ENCODE measurements at regions not wholly inside any gene's neighbourhood (a gene's known extent, or its start where the extent isn't known, plus 50 kb on each side); places are given as distances from the start of the nearest gene placed in this dataset.

- no peak for DNase-seq
These were observed 85.4 kb upstream of the ACTRT2 start for GRCh38 chr1:2935751-2936390.

- DNase-seq: no peak
These were observed 84.4 kb upstream of the ACTRT2 start for GRCh38 chr1:2936559-2937515.

GRCh38 chr1:2937805-2938204 is 83.5 kb upstream of the ACTRT2 start:
- no peak for DNase-seq

GRCh38 chr1:2939041-2939552 is 82.2 kb upstream of the ACTRT2 start:
- DNase-seq: no peak

DNA sequence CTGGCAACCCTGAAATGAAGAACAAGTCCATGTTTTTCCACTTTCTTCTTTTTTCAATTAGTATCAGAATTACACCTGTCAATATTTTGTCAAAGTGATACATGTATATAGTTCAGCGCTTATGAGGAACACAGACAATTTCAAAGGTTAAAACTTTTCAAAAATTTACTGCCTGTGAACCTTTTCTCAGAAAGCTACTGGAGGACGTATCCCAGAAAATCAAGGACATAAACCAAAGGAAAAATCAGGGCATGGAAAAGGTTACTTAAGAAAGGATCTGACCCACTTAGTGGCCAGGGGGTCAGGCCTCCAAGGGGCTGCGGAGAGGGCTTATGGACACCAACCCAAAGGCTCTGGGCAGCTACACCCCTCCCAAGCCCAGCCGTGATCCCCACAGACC is 81.1 kb upstream of the ACTRT2 start:
- DNase-seq: no peak

- DNase-seq: no peak
These were observed 80.2 kb upstream of the ACTRT2 start for GRCh38 chr1:2941040-2941439.

DNA sequence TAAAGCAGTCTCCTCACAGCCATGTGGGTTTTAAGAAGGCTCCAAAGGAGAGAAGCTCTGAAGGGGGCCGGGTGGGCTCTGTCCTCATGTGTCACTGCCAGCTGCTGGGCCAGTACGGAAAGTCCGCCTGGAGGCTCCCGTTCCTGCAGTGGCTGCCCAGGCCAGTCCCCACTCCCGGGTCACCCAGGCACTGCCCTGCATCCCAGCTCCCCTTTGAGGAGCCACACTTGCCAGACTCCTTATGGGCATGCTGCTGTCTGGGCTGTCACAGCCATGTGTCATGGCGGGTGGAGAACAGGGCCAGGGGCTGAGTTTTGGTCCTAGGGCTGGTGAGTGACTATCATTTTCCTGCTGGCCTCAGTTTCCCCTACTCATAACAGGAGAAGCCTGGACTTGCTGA is 79.4 kb upstream of the ACTRT2 start:
- DNase-seq: no peak

DNA sequence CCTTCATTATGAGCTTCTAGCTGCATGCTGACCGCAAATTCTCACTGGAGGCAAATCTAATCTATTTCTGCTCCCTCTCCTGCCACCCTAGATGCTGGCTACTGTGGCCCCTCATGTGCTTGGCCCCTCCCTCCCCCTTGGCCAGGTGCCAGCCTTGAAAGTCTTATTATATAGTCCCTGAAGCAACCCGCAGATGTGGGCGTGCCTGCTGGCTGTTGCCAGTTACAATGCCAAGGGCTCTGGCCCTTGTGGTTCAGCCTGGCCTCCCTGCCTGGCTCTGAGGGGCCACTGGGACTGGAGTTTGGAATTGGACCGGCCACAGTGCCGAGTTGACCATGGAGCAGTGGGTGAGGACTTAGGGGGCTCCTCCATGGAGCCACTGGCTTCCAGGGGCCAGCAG is 78.9 kb upstream of the ACTRT2 start:
- DNase-seq: no peak

- DNase-seq: no peak
These were observed 77.5 kb upstream of the ACTRT2 start for GRCh38 chr1:2943686-2944260.

DNA sequence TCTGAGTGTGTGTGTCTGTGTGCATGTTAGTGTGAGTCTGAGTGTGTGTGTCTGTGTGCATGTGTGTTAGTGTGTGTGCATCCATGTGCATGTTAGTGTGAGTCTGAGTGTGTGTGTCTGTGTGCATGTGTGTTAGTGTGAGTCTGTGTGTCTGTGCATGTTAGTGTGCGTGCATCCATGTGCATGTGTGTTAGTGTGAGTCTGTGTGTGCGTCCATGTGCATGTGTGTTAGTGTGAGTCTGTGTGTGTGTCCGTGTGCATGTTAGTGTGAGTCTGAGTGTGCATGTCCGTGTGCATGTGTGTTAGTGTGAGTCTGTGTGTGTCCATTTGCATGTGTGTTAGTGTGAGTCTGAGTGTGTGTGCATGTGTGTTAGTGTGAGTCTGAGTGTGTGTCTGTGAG is 76.6 kb upstream of the ACTRT2 start:
- no peak for DNase-seq

GRCh38 chr1:2945821-2946231 is 75.4 kb upstream of the ACTRT2 start:
- no peak for DNase-seq

DNA sequence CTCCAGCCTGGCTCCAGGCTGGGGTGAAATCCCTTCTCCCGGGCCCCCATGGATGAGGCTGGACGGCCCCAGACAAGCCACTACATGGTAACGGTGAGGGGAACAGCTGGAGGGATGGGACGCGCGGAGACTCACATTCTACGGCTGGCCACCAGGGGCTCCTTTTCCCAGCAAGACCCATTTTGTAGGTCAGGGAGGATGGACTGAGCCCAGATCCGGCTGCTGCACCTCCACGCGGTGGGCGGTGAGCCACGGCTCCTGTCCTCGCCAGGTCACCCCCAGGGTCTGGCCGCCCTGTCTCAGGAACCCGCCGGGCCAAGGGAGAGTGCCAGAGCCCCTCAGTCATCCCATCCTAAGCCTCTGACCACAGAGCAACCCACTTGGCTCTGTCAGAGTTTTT is 75.0 kb upstream of the ACTRT2 start:
- no peak for DNase-seq

GRCh38 chr1:2946999-2947690 is 74.1 kb upstream of the ACTRT2 start:
- DNase-seq: no peak

GRCh38 chr1:2948001-2948750 is 73.1 kb upstream of the ACTRT2 start:
- DNase-seq: no peak

DNA sequence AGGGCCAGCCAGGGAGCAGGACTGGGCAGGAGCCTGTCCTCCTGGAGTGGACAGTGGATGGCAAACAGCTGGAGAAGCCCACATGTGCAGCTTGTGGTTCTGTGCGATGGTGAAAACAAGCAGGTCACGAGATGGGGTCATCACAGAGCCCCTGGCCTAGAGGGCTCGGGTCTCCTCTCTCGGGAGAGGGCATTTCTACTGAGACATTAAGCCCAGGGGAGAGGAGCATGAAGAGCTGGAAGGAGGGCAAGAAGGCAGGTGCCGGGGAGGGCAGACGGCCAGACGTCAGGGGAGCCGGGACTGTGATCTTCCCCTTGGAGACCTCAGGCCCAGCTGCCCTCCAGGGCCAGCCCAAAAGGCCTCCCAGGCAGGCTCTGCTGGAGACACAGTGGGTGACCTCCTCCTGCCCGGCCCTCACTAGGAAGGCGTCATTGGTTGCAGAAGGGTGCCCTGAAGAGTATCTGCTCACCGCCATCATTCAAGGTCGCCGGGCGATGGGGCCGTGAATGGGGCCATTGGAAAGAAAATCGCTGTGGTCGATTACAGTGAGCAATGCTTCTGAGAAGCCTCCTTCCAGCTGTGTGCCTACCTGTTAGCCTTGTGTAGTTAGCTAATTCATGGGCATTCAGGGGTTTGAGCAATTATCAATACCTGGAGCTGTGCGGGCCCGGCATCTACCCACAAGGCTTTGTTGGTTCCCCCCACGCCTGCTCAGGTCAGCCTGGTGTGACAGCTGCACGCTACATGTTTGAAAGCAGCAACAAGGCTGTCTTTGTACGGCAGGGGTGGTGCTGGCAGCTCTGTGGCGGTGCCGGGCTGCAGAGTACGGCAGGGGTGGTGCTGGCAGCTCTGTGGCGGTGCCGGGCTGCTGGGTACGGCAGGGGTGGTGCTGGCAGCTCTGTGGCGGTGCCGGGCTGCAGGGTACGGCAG is 72.3 kb upstream of the ACTRT2 start:
- no peak for DNase-seq

- no peak for DNase-seq
These were observed 71.0 kb upstream of the ACTRT2 start for GRCh38 chr1:2949966-2950925.

- DNase-seq: no peak
These were observed 70.4 kb upstream of the ACTRT2 start for GRCh38 chr1:2950926-2951305.

DNA sequence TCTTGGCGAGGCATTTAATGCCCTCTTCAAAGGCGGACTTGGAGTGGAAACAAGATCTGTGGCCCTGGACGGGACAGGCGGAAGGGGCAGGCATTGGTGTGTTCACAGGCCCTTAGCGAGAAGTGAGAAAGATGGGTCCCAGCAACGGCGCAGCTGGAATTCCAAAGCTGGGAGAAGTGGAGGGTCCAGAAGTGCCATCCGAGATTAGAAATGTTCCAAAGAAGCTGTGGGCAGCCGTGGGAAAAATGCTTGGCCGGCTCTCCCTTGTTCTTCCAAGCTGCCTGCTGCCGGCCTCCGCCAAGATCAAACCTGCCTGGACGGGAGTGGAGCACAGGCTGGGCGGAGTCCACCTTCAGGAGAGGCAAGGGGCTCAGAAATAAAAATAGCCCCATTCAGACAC is 69.4 kb upstream of the ACTRT2 start:
- no peak for DNase-seq

DNA sequence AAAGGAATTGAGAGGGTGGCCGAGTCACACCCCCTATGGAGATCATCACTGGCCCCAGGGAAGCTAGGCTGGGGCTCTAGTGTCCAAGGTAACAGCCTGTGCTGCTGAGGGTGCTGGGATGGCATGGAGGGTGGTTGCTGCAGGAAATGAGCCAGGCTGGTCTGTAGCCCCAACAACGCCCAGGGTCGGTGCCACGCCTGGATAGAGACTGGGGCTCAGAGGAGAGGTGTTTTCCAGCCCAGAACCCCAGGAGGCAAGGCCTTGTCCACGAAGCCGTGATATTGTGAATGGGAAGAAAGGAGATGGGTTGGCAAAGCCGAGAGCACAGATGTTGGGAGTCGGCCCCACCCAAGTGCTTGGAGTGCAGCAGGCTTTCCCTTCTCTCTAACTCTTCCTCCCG is 68.9 kb upstream of the ACTRT2 start:
- DNase-seq: no peak

GRCh38 chr1:2952992-2953391 is 68.3 kb upstream of the ACTRT2 start:
- no peak for DNase-seq
